ENCODE measurements at regions not wholly inside any gene's neighbourhood (a gene's known extent, or its start where the extent isn't known, plus 50 kb on each side); places are given as distances from the start of the nearest gene placed in this dataset.
"Not testable (repeated sequence)": the region's sequence is repeated elsewhere in the genome, so short reads cannot be mapped to it uniquely, and the experiment has no call there.

GRCh38 chrX:1023676-1024075, 188.8 kb downstream of the CRLF2 start:
- Histone ChIP-seq H3K27ac (no peak overlapping the region), H3K4me3 (no peak overlapping the region), H3K9me3 (peaks cover 8% of the 10 kb centered on the region; the same call in 1 of the 3 replicates), H3K4me1 (no peaks in the 10 kb centered on the region), H3K4me2 (no peak overlapping the region)
- no peak for ATAC-seq
- WGBS (ENCODE audit: missing lambda C conversion rate): 59% methylated on average over 12 of the region's 12 CpGs
- DNase-seq (ENCODE audit: low read depth in 1 of 2, low spot score in 1 of 2): no peak
- POLR2A ChIA-PET: no interaction called here
- TF ChIP-seq MYC (IDR thresholded peaks at IDR 0.05; ENCODE audit: borderline replicate concordance, low read length) (no peak), EHMT2 (IDR thresholded peaks at IDR 0.05; ENCODE audit: low read depth) (no peak), RFX5 (IDR thresholded peaks at IDR 0.05) (no peak), HDAC2 (IDR thresholded peaks at IDR 0.05) (no peak), FOXS1 (CRISPR knock-in tag; IDR thresholded peaks at IDR 0.05) (no peak), JUNB (IDR thresholded peaks at IDR 0.05) (no peak), ZC3H11A (IDR thresholded peaks at IDR 0.05) (no peak), HES2 (IDR thresholded peaks at IDR 0.05) (no peak), KDM1A (IDR thresholded peaks at IDR 0.05; ENCODE audit: low read depth) (no peak), HOXB5 (CRISPR knock-in tag; IDR thresholded peaks at IDR 0.05) (no peak), ZSCAN20 (CRISPR knock-in tag; IDR thresholded peaks at IDR 0.05) (no peak), FOSB (CRISPR knock-in tag; IDR thresholded peaks at IDR 0.05) (no peak), ELK1 (IDR thresholded peaks at IDR 0.05; ENCODE audit: low read depth, low read length) (no peak), CHD2 (IDR thresholded peaks at IDR 0.05; ENCODE audit: low read length, partially characterized antibody) (no peak), SMC3 (IDR thresholded peaks at IDR 0.05) (no peak), MAFK (IDR thresholded peaks at IDR 0.05; ENCODE audit: partially characterized antibody) (no peak), GATA3 (IDR thresholded peaks at IDR 0.05; ENCODE audit: borderline replicate concordance) (no peak), JUN (IDR thresholded peaks at IDR 0.05) (no peak)
- FAIRE-seq: no peak
- CTCF ChIA-PET: no interaction called here

GRCh38 chrX:1021314-1021993, 191.0 kb downstream of the CRLF2 start:
- H3K9me3 ChIP-seq; CTCF ChIA-PET; DNase-seq (ENCODE audit: low read depth in 1 of 2, low spot score in 1 of 2); POLR2A ChIA-PET; ATAC-seq; H3K27ac ChIP-seq; FAIRE-seq; H3K4me1 ChIP-seq; H3K4me2 ChIP-seq; H3K4me3 ChIP-seq: not testable (repeated sequence)
- WGBS (ENCODE audit: missing lambda C conversion rate): 40% methylated on average over 9 of the region's 9 CpGs

- TF ChIP-seq RARB (CRISPR knock-in tag; IDR thresholded peaks at IDR 0.05) (no peak), BCL3 (IDR thresholded peaks at IDR 0.05) (no peak), PBX3 (IDR thresholded peaks at IDR 0.05) (no peak)
- ATAC-seq: no peak
- no peak for DNase-seq (ENCODE audit: low read depth in 1 of 2, low spot score in 1 of 2)
- no peak overlapping the region for H3K4me2 ChIP-seq
- H3K4me1 ChIP-seq: no peaks in the 10 kb centered on the region
- POLR2A ChIA-PET: no interaction called here
- no peak overlapping the region for H3K27ac ChIP-seq
- CTCF ChIA-PET: no interaction called here
- H3K9me3 ChIP-seq: peaks cover 8% of the 10 kb centered on the region; the same call in 1 of the 3 replicates
- H3K4me3 ChIP-seq: no peak overlapping the region
- FAIRE-seq: no peak
- WGBS (ENCODE audit: missing lambda C conversion rate): 58% methylated on average over 3 of the region's 3 CpGs
Observed at GRCh38 chrX:1020634-1021166, 191.7 kb downstream of the CRLF2 start.

- POLR2A ChIA-PET: not testable (repeated sequence)
Observed at GRCh38 chrX:1016926-1017325, 195.5 kb downstream of the CRLF2 start.

GRCh38 chrX:1016281-1016680, 196.2 kb downstream of the CRLF2 start:
- FAIRE-seq; CTCF ChIA-PET; POLR2A ChIA-PET; ATAC-seq; DNase-seq (ENCODE audit: low read depth in 1 of 2, low spot score in 1 of 2); H3K9me3 ChIP-seq; H3K4me3 ChIP-seq; H3K4me1 ChIP-seq; H3K4me2 ChIP-seq; H3K27ac ChIP-seq: not testable (repeated sequence)
- 73% methylated on average over 8 of the region's 11 CpGs for WGBS (ENCODE audit: missing lambda C conversion rate)

More at GRCh38 chrX:1016926-1017325, 195.5 kb downstream of the CRLF2 start:
- H3K4me3 ChIP-seq; FAIRE-seq; CTCF ChIA-PET; H3K9me3 ChIP-seq; DNase-seq (ENCODE audit: low read depth in 1 of 2, low spot score in 1 of 2); H3K27ac ChIP-seq; H3K4me1 ChIP-seq; H3K4me2 ChIP-seq; ATAC-seq: not testable (repeated sequence)
- WGBS (ENCODE audit: missing lambda C conversion rate): 68% methylated on average over 15 of the region's 15 CpGs
